22Rv1 (cell line): ENCODE measurements at regions not wholly inside any gene's neighbourhood (a gene's known extent, or its start where the extent isn't known, plus 50 kb on each side); places are given as distances from the start of the nearest gene placed in this dataset.

Source experiments
- CTCF ChIP-seq: fragments of 450-650 bp; IDR thresholded peaks from 2 replicates; pipeline ENCODE4 v1.5.1; 2017; ENCODE audit warnings: mild to moderate bottlenecking
- ZFX ChIP-seq: fragments of 450-650 bp; IDR thresholded peaks from 2 replicates; pipeline ENCODE4 v1.6.1; 2017; ENCODE audit warnings: antibody characterized with exemption, borderline replicate concordance

GRCh38 chr3:29227307-29227706, 53.6 kb upstream of the RBMS3 start:
- TF ChIP-seq CTCF (no peak), ZFX (no peak)
